ENCODE measurements at regions not wholly inside any gene's neighbourhood (a gene's known extent, or its start where the extent isn't known, plus 50 kb on each side); places are given as distances from the start of the nearest gene placed in this dataset.

DNA sequence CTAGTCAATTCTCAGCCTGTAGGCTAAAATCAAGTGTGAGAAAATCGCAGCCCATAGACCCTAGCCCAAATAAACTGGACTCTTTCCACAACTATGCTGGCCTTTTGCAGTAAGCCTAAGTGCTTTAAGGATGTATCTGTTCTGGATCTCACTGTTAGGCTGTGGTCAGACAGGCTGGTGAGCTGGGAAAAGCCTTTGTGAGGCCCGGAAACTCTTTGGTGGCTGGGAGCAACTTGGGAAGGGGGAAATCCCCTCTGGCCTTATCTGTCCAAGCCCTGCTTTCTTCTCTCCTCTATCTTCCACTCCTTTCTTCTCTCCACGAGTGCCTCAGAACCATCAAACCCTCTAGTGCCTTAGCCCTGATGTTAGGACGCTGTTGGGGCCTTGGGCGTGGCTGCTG, 135.4 kb downstream of the LACC1 start:
- Mint-ChIP-seq H3K36me3 (ENCODE audit: low read depth) (no peaks in the 10 kb centered on the region), H3K27me3 (ENCODE audit: low read depth, poor library complexity) (peaks cover 5% of the 10 kb centered on the region), H3K4me1 (peaks cover 41% of the 10 kb centered on the region), H3K27ac (no peak overlapping the region), H3K4me3 (no peak overlapping the region), H3K9me3 (no peaks in the 10 kb centered on the region)
- no peak for DNase-seq
- TF ChIP-seq, protein P1, sequence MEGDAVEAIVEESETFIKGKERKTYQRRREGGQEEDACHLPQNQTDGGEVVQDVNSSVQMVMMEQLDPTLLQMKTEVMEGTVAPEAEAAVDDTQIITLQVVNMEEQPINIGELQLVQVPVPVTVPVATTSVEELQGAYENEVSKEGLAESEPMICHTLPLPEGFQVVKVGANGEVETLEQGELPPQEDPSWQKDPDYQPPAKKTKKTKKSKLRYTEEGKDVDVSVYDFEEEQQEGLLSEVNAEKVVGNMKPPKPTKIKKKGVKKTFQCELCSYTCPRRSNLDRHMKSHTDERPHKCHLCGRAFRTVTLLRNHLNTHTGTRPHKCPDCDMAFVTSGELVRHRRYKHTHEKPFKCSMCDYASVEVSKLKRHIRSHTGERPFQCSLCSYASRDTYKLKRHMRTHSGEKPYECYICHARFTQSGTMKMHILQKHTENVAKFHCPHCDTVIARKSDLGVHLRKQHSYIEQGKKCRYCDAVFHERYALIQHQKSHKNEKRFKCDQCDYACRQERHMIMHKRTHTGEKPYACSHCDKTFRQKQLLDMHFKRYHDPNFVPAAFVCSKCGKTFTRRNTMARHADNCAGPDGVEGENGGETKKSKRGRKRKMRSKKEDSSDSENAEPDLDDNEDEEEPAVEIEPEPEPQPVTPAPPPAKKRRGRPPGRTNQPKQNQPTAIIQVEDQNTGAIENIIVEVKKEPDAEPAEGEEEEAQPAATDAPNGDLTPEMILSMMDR (IDR thresholded peaks at IDR 0.05) = no peak

DNA sequence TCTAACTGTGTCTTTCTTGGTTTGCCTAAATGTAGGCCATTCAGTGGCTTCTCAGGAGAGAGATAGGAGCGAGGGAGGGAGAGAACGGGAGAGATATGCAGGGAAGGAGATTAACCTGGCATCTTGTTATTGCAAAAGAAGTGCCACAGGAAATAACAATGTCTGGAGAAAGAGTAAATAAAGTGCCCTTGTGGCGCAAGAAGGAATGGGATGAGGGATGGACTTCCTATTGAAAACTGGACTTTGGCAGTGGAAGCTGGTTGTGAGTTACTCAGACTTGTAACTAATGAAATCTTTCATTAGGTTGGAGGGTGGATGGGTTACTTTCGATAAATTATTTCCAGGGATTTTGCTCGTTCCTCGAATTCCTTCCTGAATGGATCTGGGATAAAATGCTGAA, 136.1 kb downstream of the LACC1 start:
- Mint-ChIP-seq H3K36me3 (ENCODE audit: low read depth) (no peaks in the 10 kb centered on the region), H3K4me3 (no peak overlapping the region), H3K27ac (no peak overlapping the region), H3K9me3 (no peaks in the 10 kb centered on the region), H3K4me1 (peaks cover 41% of the 10 kb centered on the region), H3K27me3 (ENCODE audit: low read depth, poor library complexity) (peaks cover 5% of the 10 kb centered on the region)
- TF ChIP-seq, protein P1 (IDR thresholded peaks at IDR 0.05) = no peak
- no peak for DNase-seq

DNA sequence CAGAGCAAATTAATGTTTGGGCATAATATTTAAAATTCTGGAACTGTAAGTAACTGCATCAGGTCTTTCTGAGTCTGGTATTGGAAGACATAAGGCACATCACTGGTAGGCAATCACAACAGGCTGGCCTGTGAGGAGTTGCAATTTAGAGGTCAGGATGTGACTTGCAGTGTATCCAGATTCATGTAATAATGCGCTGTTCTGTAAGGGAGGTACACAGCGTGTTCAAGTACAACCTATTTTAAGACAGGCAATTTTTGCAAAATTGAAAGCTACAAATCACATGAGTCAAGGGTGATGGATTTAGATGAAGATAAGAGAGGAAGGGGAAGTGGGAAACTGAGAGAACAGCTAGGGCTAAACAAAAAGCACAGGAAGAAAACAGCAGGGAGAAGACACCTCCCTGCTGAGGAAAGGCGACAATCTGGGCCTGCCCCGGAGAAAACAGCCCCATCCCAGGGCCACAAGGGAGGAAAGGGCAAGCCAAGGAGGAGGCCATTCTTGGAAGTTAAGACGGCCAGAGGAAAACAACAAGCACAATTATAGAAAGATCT, 138.1 kb downstream of the LACC1 start:
- peaks cover 9% of the 10 kb centered on the region for H3K27me3 Mint-ChIP-seq (ENCODE audit: low read depth, poor library complexity)
- H3K27ac Mint-ChIP-seq = peak overlapping the region; percentile 88
- no peaks in the 10 kb centered on the region for H3K36me3 Mint-ChIP-seq (ENCODE audit: low read depth)
- TF ChIP-seq, protein P1 (IDR thresholded peaks at IDR 0.05) = no peak
- DNase-seq = no peak
- no peaks in the 10 kb centered on the region for H3K9me3 Mint-ChIP-seq
- H3K4me3 Mint-ChIP-seq = no peak overlapping the region
- peaks cover 41% of the 10 kb centered on the region for H3K4me1 Mint-ChIP-seq

DNA sequence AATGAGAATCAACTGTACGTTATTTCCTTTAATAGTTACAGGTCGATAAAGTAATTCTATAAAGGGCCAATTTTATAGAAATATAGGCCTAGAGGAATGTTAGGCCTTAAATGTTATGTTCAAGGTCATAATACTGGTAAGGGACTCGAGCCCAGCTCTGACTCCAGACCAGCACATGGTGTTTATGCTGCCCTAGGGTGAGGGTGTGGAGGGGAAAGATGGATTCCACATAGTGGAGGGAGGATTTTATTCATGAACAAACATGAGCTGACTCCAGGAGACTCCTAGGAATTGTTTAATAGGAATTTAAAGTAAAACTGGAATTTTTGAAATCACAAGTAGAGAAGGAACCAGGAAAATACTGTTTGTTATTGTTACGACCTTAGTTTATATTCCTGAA, 139.9 kb downstream of the LACC1 start:
- TF ChIP-seq, protein P1 (IDR thresholded peaks at IDR 0.05) = no peak
- Mint-ChIP-seq H3K27me3 (ENCODE audit: low read depth, poor library complexity) (peaks cover 9% of the 10 kb centered on the region), H3K36me3 (ENCODE audit: low read depth) (no peaks in the 10 kb centered on the region), H3K4me3 (no peak overlapping the region), H3K4me1 (peaks cover 29% of the 10 kb centered on the region), H3K27ac (no peak overlapping the region), H3K9me3 (no peaks in the 10 kb centered on the region)
- no peak for DNase-seq

DNA sequence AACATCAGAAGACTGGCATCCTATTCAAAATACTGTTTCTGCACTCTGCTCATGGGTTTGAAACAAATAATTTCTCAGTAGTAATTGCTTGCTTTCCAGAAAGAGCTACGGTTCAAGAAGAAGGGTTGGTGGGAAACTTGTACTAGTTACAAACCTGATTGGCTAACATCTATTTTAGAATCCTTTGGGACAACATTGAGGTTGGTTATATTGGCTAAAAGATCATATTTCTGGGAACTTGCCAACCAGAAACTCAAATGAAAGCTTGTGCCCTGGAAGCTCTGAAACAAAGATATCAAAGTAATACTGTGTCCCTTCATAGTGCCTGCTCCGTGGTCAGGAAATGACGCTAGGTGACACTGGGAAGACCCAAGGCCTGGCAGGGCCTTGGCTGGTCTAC, 141.7 kb downstream of the LACC1 start:
- no peak for DNase-seq
- H3K36me3 Mint-ChIP-seq (ENCODE audit: low read depth) = no peaks in the 10 kb centered on the region
- no peaks in the 10 kb centered on the region for H3K9me3 Mint-ChIP-seq
- TF ChIP-seq, protein P1 (IDR thresholded peaks at IDR 0.05) = no peak
- peaks cover 7% of the 10 kb centered on the region for H3K27me3 Mint-ChIP-seq (ENCODE audit: low read depth, poor library complexity)
- no peak overlapping the region for H3K4me3 Mint-ChIP-seq
- H3K4me1 Mint-ChIP-seq = peaks cover 22% of the 10 kb centered on the region
- no peak overlapping the region for H3K27ac Mint-ChIP-seq

DNA sequence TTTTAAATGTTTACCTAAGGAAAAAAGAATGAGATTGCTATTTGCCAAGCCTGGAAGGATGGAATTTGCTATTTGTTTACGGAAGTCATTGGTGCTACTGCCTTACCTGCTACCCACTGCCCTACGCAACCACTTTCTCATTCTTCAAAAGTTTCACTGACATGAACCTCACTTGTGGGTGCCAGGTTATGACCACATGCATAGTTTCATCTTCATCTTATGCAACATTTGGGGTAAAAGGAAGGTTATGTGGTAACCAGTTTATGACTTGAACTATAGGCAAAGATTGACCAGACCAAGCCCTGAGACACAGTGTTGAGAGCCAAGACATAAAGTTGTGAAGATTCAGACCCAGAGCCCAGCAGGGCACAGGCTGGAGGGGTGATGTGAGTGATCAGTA, 142.5 kb downstream of the LACC1 start:
- no peak overlapping the region for H3K4me3 Mint-ChIP-seq
- no peak for DNase-seq
- H3K27ac Mint-ChIP-seq = no peak overlapping the region
- H3K9me3 Mint-ChIP-seq = no peaks in the 10 kb centered on the region
- peaks cover 5% of the 10 kb centered on the region for H3K27me3 Mint-ChIP-seq (ENCODE audit: low read depth, poor library complexity)
- H3K36me3 Mint-ChIP-seq (ENCODE audit: low read depth) = no peaks in the 10 kb centered on the region
- H3K4me1 Mint-ChIP-seq = peaks cover 21% of the 10 kb centered on the region
- TF ChIP-seq, protein P1 (IDR thresholded peaks at IDR 0.05) = no peak
